MM.1S (cell line): ENCODE measurements at regions not wholly inside any gene's neighbourhood (a gene's known extent, or its start where the extent isn't known, plus 50 kb on each side); places are given as distances from the start of the nearest gene placed in this dataset.

Experiments
- DNase-seq: peaks from one replicate; pipeline ENCODE4 v3.0.0-alpha.2; 2015
- H2AFZ ChIP-seq: fragments of 300-600 bp; sonication (generic); 2 replicates; pipeline ENCODE4 v1.6.0; 2016; ENCODE audit warnings: antibody characterized with exemption, low read length
- H3F3A ChIP-seq: fragments of 300-600 bp; sonication (generic); 2 replicates; pipeline ENCODE4 v1.6.1; 2016; ENCODE audit warnings: mild to moderate bottlenecking, antibody characterized with exemption, low read length, moderate library complexity, mixed read lengths; ENCODE audit not compliant: insufficient read depth
- H3K27ac ChIP-seq: fragments of 300-600 bp; sonication (generic); 2 replicates; pipeline ENCODE4 v1.5.1; 2016; ENCODE audit warnings: mild to moderate bottlenecking, low read length
- H3K27me3 ChIP-seq: fragments of 300-600 bp; sonication (generic); replicated peaks from 2 replicates; pipeline ENCODE4 v1.6.0; 2016; ENCODE audit warnings: low read length; ENCODE audit not compliant: insufficient read depth
- H3K36me3 ChIP-seq: fragments of 300-600 bp; sonication (generic); replicated peaks from 2 replicates; pipeline ENCODE4 v1.6.1; 2016; ENCODE audit warnings: mild to moderate bottlenecking, low read length, mixed read lengths; ENCODE audit not compliant: insufficient read depth
- H3K4me1 ChIP-seq: fragments of 300-600 bp; sonication (generic); 2 replicates; pipeline ENCODE4 v1.6.1; 2016; ENCODE audit warnings: low read length, mixed read lengths
- H3K4me2 ChIP-seq: fragments of 300-600 bp; sonication (generic); 2 replicates; pipeline ENCODE4 v1.6.0; 2016; ENCODE audit warnings: low read depth, low read length
- H3K4me3 ChIP-seq: fragments of 300-600 bp; sonication (generic); 2 replicates; pipeline ENCODE4 v1.5.1; 2016; ENCODE audit warnings: low read length, mixed read lengths
- H3K79me2 ChIP-seq: fragments of 300-600 bp; sonication (generic); 2 replicates; pipeline ENCODE4 v1.6.1; 2016; ENCODE audit warnings: mixed run types, low read length, mixed read lengths
- H3K9ac ChIP-seq: fragments of 300-600 bp; sonication (generic); 2 replicates; pipeline ENCODE4 v1.6.1; 2016; ENCODE audit warnings: low read length, mixed read lengths
- H3K9me2 ChIP-seq: fragments of 300-600 bp; sonication (generic); replicated peaks from 2 replicates; pipeline ENCODE4 v1.6.1; 2016; ENCODE audit warnings: mild to moderate bottlenecking, low read length, mixed read lengths; ENCODE audit not compliant: insufficient read depth
- H3K9me3 ChIP-seq: fragments of 300-600 bp; sonication (generic); replicated peaks from 2 replicates; pipeline ENCODE4 v1.6.1; 2016; ENCODE audit warnings: mild to moderate bottlenecking, low read length, mixed read lengths; ENCODE audit not compliant: insufficient read depth
- H4K20me1 ChIP-seq: fragments of 300-600 bp; sonication (generic); 2 replicates; pipeline ENCODE4 v1.6.1; 2016; ENCODE audit warnings: mild to moderate bottlenecking, low read length, moderate library complexity, mixed read lengths; ENCODE audit not compliant: insufficient read depth
- EZH2 ChIP-seq: fragments of 300-600 bp; sonication (generic); optimal IDR thresholded peaks from 2 replicates; pipeline ENCODE3; 2017; ENCODE audit warnings: low read depth, mild to moderate bottlenecking, antibody characterized with exemption, low read length, mixed read lengths
- EZH2phosphoT487 ChIP-seq: fragments of 300-600 bp; sonication (generic); IDR thresholded peaks from 2 replicates; pipeline ENCODE4 v1.6.1; 2018; ENCODE audit warnings: antibody characterized with exemption, low read length
- TF ChIP-seq, protein P1 (sequence below): fragments of 300-600 bp; sonication (generic); IDR thresholded peaks from 2 replicates; pipeline ENCODE4 v1.5.1; 2016; ENCODE audit warnings: antibody characterized with exemption, low read length, mixed read lengths

DNA sequence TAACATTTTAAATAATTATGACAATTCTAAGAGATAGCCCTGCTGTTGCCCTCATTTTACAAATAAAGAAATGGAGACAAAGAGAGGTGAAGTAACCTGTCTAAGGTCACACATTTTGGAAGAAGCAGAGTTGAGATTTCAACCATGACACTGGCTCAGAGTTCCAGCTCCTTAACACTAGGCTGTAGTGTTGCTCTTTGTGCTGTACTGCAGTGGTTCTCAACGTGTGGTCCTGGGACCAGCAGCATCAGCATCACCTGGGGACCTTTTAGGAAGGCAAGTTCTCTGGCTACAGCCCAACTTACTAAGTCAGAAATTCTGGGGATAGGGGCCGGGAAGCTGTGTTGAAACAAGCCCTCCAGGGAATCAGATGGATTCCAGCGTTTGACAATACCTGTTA, 62.4 kb upstream of the FERMT1 start:
- no peaks in the 10 kb centered on the region for H3K36me3 ChIP-seq
- no peak for DNase-seq

DNA sequence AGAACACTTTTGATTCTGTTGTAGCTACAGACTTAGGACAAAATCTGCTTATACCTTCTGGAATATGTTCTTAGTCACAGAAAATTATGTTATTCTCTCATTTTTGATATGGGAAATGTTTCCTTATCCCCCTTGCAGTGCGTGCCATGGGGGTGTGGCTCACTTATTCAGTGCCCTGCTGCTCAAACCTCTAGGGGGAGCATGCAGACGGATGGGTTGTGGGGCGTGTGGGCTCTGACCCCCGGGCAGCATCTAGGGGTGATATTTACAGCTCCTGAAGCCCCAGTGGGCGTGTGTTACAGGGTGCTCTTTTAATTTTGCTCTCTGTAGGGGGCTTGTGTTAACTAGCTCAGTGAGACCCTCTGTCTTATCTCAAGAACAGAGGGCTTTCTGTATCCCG, 61.3 kb upstream of the FERMT1 start:
- Histone ChIP-seq H3K4me2 (no peak overlapping the region), H3K79me2 (no peaks in the 10 kb centered on the region), H3K9me3 (no peaks in the 10 kb centered on the region), H3F3A (no peaks in the 10 kb centered on the region), H2AFZ (no peak overlapping the region), H3K36me3 (no peaks in the 10 kb centered on the region), H3K27me3 (no peaks in the 10 kb centered on the region), H4K20me1 (no peaks in the 10 kb centered on the region), H3K9me2 (no peaks in the 10 kb centered on the region), H3K4me1 (no peaks in the 10 kb centered on the region), H3K27ac (no peak overlapping the region), H3K9ac (no peak overlapping the region), H3K4me3 (no peak overlapping the region)
- DNase-seq, result no peak
- TF ChIP-seq, protein P1, sequence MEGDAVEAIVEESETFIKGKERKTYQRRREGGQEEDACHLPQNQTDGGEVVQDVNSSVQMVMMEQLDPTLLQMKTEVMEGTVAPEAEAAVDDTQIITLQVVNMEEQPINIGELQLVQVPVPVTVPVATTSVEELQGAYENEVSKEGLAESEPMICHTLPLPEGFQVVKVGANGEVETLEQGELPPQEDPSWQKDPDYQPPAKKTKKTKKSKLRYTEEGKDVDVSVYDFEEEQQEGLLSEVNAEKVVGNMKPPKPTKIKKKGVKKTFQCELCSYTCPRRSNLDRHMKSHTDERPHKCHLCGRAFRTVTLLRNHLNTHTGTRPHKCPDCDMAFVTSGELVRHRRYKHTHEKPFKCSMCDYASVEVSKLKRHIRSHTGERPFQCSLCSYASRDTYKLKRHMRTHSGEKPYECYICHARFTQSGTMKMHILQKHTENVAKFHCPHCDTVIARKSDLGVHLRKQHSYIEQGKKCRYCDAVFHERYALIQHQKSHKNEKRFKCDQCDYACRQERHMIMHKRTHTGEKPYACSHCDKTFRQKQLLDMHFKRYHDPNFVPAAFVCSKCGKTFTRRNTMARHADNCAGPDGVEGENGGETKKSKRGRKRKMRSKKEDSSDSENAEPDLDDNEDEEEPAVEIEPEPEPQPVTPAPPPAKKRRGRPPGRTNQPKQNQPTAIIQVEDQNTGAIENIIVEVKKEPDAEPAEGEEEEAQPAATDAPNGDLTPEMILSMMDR, result no peak
- no peak for TF ChIP-seq EZH2phosphoT487
- no peak for TF ChIP-seq EZH2

More for the DNA sequence above, 62.4 kb upstream of the FERMT1 start:
- H3K9me2 ChIP-seq, result no peaks in the 10 kb centered on the region
- no peak overlapping the region for H3K9ac ChIP-seq
- no peaks in the 10 kb centered on the region for H3K4me1 ChIP-seq
- H2AFZ ChIP-seq, result no peak overlapping the region
- no peaks in the 10 kb centered on the region for H3K27me3 ChIP-seq
- no peak overlapping the region for H3K4me3 ChIP-seq
- H3K9me3 ChIP-seq, result no peaks in the 10 kb centered on the region
- TF ChIP-seq, protein P1, result 0 out of 2 replicates have a peak, but pooled peaks have one; percentile 3
- no peak for TF ChIP-seq EZH2phosphoT487
- no peak overlapping the region for H3K4me2 ChIP-seq
- H3F3A ChIP-seq, result no peaks in the 10 kb centered on the region
- no peaks in the 10 kb centered on the region for H3K79me2 ChIP-seq
- no peak overlapping the region for H3K27ac ChIP-seq
- no peaks in the 10 kb centered on the region for H4K20me1 ChIP-seq

DNA sequence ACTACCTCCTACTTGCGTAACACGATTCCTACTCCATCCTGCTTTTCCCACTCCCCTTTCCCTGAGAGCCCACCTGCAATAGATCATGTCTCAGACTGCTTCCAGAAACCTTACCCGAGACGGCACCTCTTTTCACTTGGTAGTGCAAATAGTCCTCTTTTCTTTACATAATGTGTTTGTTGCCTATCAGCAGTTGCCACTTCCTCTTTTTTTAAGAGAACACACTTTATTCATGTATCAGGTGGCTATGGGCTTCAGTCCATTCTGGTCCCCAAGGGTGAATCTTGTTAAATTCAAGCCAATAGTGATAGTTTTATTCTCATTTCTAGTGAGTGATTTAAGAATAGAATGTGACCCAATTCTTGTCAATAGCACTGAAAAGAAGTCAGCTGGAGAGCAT, 57.7 kb upstream of the FERMT1 start:
- no peak overlapping the region for H3K27ac ChIP-seq
- no peak overlapping the region for H3K4me2 ChIP-seq
- H3K79me2 ChIP-seq, result no peaks in the 10 kb centered on the region
- no peaks in the 10 kb centered on the region for H4K20me1 ChIP-seq
- no peak for TF ChIP-seq EZH2phosphoT487
- TF ChIP-seq EZH2, result no peak
- TF ChIP-seq, protein P1, result no peak
- H3K9me2 ChIP-seq, result no peaks in the 10 kb centered on the region
- no peaks in the 10 kb centered on the region for H3K27me3 ChIP-seq
- H3K36me3 ChIP-seq, result no peaks in the 10 kb centered on the region
- no peak overlapping the region for H2AFZ ChIP-seq
- H3K4me3 ChIP-seq, result no peak overlapping the region
- no peaks in the 10 kb centered on the region for H3F3A ChIP-seq
- no peaks in the 10 kb centered on the region for H3K4me1 ChIP-seq
- H3K9me3 ChIP-seq, result no peaks in the 10 kb centered on the region
- DNase-seq, result no peak
- H3K9ac ChIP-seq, result no peak overlapping the region
